ENCODE measurements at regions not wholly inside any gene's neighbourhood (a gene's known extent, or its start where the extent isn't known, plus 50 kb on each side); places are given as distances from the start of the nearest gene placed in this dataset.

DNA sequence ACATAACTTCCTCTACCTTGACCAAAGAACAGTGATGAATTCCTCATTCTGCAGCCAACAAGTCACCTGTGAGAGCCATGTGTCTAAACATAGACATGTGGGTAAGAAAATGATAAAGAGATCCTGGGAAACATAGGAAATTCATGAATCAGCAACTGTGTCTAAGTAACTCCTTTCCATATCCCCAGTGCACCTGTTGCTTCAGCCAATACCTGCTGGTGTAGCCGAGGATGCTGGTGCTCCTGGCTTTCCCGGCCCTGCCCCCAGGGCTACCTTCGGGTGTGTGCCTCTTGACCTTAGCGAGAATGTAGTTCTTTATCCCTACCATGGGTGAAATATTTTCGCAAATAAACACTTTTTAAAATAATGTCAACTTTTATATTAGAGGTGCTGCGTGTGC, 114.1 kb downstream of the OR13A1 start:
- H3K18ac ChIP-seq (ENCODE audit: low read length): no peak overlapping the region
- no peak overlapping the region for H3K27ac ChIP-seq (ENCODE audit: low read depth, low read length)
- H3K4me2 ChIP-seq (ENCODE audit: low read length): no peak overlapping the region
- H2BK15ac ChIP-seq (replicated peaks; ENCODE audit: low read depth): no peak overlapping the region
- no CpG with 5 or more reads among the region's 6 CpGs for WGBS (ENCODE audit: extremely low coverage, insufficient coverage, low lambda C conversion rate)
- no peaks in the 10 kb centered on the region for H3K4me1 ChIP-seq (ENCODE audit: control insufficient read depth, low read depth, low read length)
- H2AK5ac ChIP-seq (ENCODE audit: low read length): no peak overlapping the region
- no peak for DNase-seq
- no peak overlapping the region for H2BK5ac ChIP-seq (ENCODE audit: low read length)
- no peak overlapping the region for H3K9ac ChIP-seq (ENCODE audit: low read length)
- H3K27me3 ChIP-seq (ENCODE audit: insufficient read depth, low read length, poor library complexity): no peaks in the 10 kb centered on the region
- no peak overlapping the region for H3K4ac ChIP-seq (ENCODE audit: low read depth, low read length)
- no peak overlapping the region for H3K4me3 ChIP-seq (ENCODE audit: low read length)
- H3K79me1 ChIP-seq (ENCODE audit: low read length): no peaks in the 10 kb centered on the region
- H4K5ac ChIP-seq (ENCODE audit: low read length): no peak overlapping the region
- H3K36me3 ChIP-seq (ENCODE audit: control insufficient read depth, insufficient read depth, low read length): no peaks in the 10 kb centered on the region
- H3K56ac ChIP-seq (ENCODE audit: low read length): no peak overlapping the region
- no peak overlapping the region for H2BK120ac ChIP-seq (ENCODE audit: low read depth, low read length)
- no peak overlapping the region for H3K23ac ChIP-seq (ENCODE audit: low read length)
- H4K8ac ChIP-seq (ENCODE audit: low read depth, low read length): no peak overlapping the region
- H3K79me2 ChIP-seq (ENCODE audit: control insufficient read depth, insufficient read depth, low read length): no peaks in the 10 kb centered on the region

GRCh38 chr10:45202242-45202641, 113.2 kb downstream of the OR13A1 start:
- no peak overlapping the region for H3K18ac ChIP-seq (ENCODE audit: low read length)
- H3K27me3 ChIP-seq (ENCODE audit: insufficient read depth, low read length, poor library complexity): no peaks in the 10 kb centered on the region
- no CpG with 5 or more reads among the region's 4 CpGs for WGBS (ENCODE audit: extremely low coverage, insufficient coverage, low lambda C conversion rate)
- no peak overlapping the region for H3K4ac ChIP-seq (ENCODE audit: low read depth, low read length)
- H3K79me2 ChIP-seq (ENCODE audit: control insufficient read depth, insufficient read depth, low read length): no peaks in the 10 kb centered on the region
- H3K56ac ChIP-seq (ENCODE audit: low read length): no peak overlapping the region
- no peak overlapping the region for H2BK5ac ChIP-seq (ENCODE audit: low read length)
- no peaks in the 10 kb centered on the region for H3K4me1 ChIP-seq (ENCODE audit: control insufficient read depth, low read depth, low read length)
- H3K23ac ChIP-seq (ENCODE audit: low read length): no peak overlapping the region
- H3K27ac ChIP-seq (ENCODE audit: low read depth, low read length): no peak overlapping the region
- H2BK120ac ChIP-seq (ENCODE audit: low read depth, low read length): no peak overlapping the region
- no peak overlapping the region for H3K9ac ChIP-seq (ENCODE audit: low read length)
- no peaks in the 10 kb centered on the region for H3K79me1 ChIP-seq (ENCODE audit: low read length)
- H3K4me3 ChIP-seq (ENCODE audit: low read length): no peak overlapping the region
- DNase-seq: no peak
- H2AK5ac ChIP-seq (ENCODE audit: low read length): no peak overlapping the region
- no peaks in the 10 kb centered on the region for H3K36me3 ChIP-seq (ENCODE audit: control insufficient read depth, insufficient read depth, low read length)
- H3K4me2 ChIP-seq (ENCODE audit: low read length): no peak overlapping the region
- no peak overlapping the region for H4K8ac ChIP-seq (ENCODE audit: low read depth, low read length)
- no peak overlapping the region for H4K5ac ChIP-seq (ENCODE audit: low read length)
- H2BK15ac ChIP-seq (replicated peaks; ENCODE audit: low read depth): no peak overlapping the region

DNA sequence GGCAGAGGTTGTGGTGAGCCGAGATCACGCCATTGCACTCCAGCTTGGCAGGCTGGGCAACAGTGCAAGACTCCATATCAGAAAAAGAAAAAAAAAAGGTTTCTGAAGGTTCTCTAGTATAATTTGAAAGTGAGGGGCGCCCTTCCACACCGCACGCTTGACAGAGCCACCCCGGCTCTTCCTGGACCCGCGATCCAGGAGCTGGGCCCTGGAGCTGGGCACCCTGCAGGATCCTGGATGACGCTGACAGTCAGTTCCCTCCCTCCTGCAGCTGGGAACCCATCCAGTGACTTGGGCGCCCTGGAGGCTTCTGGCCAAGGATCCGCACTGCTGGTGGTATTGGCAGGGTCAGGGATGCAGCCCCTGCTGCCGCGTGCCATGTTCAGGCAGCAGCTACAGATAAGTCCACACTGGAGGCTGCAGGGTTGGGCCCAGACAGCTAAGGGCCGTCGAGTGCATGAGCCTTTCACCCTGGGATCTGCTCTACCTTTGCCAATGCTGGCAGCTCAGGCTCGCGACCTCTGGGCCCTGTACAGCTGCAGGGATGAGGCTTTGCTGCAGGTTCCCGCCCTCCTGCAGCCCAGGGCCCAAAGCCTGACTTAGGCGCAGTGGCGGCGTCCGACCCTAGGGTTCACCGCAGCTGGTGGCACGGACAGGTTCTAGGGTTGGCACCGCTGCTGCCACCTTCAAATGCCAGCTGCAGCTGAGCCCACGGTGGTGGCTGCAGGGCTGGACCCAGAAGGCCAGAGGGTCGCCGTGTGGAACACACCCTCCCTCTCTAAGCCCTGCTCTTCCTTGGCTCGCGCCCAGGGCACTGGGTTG, 110.2 kb downstream of the OR13A1 start:
- no peak for DNase-seq
- Histone ChIP-seq H3K4me2 (ENCODE audit: low read length) (no peak overlapping the region), H2BK5ac (ENCODE audit: low read length) (no peak overlapping the region), H3K36me3 (ENCODE audit: control insufficient read depth, insufficient read depth, low read length) (no peaks in the 10 kb centered on the region), H3K23ac (ENCODE audit: low read length) (no peak overlapping the region), H3K79me1 (ENCODE audit: low read length) (no peaks in the 10 kb centered on the region), H3K27ac (ENCODE audit: low read depth, low read length) (no peak overlapping the region), H4K5ac (ENCODE audit: low read length) (no peak overlapping the region), H3K18ac (ENCODE audit: low read length) (no peak overlapping the region), H2BK15ac (replicated peaks; ENCODE audit: low read depth) (no peak overlapping the region), H4K8ac (ENCODE audit: low read depth, low read length) (no peak overlapping the region), H3K27me3 (ENCODE audit: insufficient read depth, low read length, poor library complexity) (no peaks in the 10 kb centered on the region), H3K4ac (ENCODE audit: low read depth, low read length) (no peak overlapping the region), H3K4me3 (ENCODE audit: low read length) (no peak overlapping the region), H3K9ac (ENCODE audit: low read length) (no peak overlapping the region), H2AK5ac (ENCODE audit: low read length) (no peak overlapping the region), H3K4me1 (ENCODE audit: control insufficient read depth, low read depth, low read length) (no peaks in the 10 kb centered on the region), H2BK120ac (ENCODE audit: low read depth, low read length) (no peak overlapping the region), H3K56ac (ENCODE audit: low read length) (no peak overlapping the region), H3K79me2 (ENCODE audit: control insufficient read depth, insufficient read depth, low read length) (no peaks in the 10 kb centered on the region)
- no CpG with 5 or more reads among the region's 30 CpGs for WGBS (ENCODE audit: extremely low coverage, insufficient coverage, low lambda C conversion rate)

DNA sequence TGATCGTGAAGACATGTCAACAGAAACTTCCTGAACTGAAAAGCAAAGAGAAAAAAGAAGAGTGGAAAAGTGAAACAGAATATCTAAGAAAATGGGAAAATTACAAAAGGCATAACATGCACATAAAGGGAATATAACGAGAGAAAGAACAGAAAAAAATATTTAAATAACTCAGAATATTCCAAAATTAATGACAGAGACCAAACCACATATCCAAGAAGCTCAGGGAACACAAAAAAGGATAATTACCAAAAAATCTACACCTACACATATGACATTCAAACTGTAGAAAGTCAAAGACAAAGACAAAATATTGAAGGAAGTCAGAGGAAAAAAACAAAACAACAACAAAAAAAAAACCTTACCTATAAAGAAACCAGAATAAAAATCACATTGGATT, 105.5 kb downstream of the OR13A1 start:
- H3K9ac ChIP-seq (ENCODE audit: low read length): no peak overlapping the region
- no peak overlapping the region for H3K18ac ChIP-seq (ENCODE audit: low read length)
- H2BK5ac ChIP-seq (ENCODE audit: low read length): no peak overlapping the region
- WGBS (ENCODE audit: extremely low coverage, insufficient coverage, low lambda C conversion rate): no CpG with 5 or more reads among the region's 2 CpGs
- no peaks in the 10 kb centered on the region for H3K36me3 ChIP-seq (ENCODE audit: control insufficient read depth, insufficient read depth, low read length)
- H3K56ac ChIP-seq (ENCODE audit: low read length): no peak overlapping the region
- H2BK120ac ChIP-seq (ENCODE audit: low read depth, low read length): no peak overlapping the region
- H2AK5ac ChIP-seq (ENCODE audit: low read length): no peak overlapping the region
- H4K5ac ChIP-seq (ENCODE audit: low read length): no peak overlapping the region
- H3K4ac ChIP-seq (ENCODE audit: low read depth, low read length): no peak overlapping the region
- DNase-seq: no peak
- no peaks in the 10 kb centered on the region for H3K79me2 ChIP-seq (ENCODE audit: control insufficient read depth, insufficient read depth, low read length)
- H2BK15ac ChIP-seq (replicated peaks; ENCODE audit: low read depth): no peak overlapping the region
- no peaks in the 10 kb centered on the region for H3K79me1 ChIP-seq (ENCODE audit: low read length)
- H3K27me3 ChIP-seq (ENCODE audit: insufficient read depth, low read length, poor library complexity): no peaks in the 10 kb centered on the region
- no peak overlapping the region for H3K27ac ChIP-seq (ENCODE audit: low read depth, low read length)
- no peak overlapping the region for H3K23ac ChIP-seq (ENCODE audit: low read length)
- H3K4me1 ChIP-seq (ENCODE audit: control insufficient read depth, low read depth, low read length): no peaks in the 10 kb centered on the region
- H4K8ac ChIP-seq (ENCODE audit: low read depth, low read length): no peak overlapping the region
- no peak overlapping the region for H3K4me3 ChIP-seq (ENCODE audit: low read length)
- no peak overlapping the region for H3K4me2 ChIP-seq (ENCODE audit: low read length)

DNA sequence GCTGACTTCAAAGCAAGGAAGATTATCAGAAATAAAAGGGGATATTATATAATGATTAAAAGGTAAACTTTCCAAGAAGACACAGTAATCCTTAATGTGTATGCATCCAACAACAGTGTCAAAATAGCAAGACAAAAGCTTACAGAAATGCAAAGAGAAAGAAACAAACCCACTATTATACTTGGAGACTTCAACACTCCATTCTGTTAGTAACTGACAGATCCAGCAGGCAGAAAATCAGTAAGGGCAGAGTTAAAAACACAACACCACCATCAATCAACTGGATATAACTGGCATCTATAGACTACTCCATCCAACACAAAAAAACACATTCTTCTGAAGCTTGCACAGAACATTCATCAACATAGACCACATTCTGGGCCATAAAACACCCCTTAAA, 103.8 kb downstream of the OR13A1 start:
- no peak for DNase-seq
- no peak overlapping the region for H3K9ac ChIP-seq (ENCODE audit: low read length)
- no peak overlapping the region for H2BK15ac ChIP-seq (replicated peaks; ENCODE audit: low read depth)
- no peak overlapping the region for H3K27ac ChIP-seq (ENCODE audit: low read depth, low read length)
- H3K79me1 ChIP-seq (ENCODE audit: low read length): no peaks in the 10 kb centered on the region
- H3K23ac ChIP-seq (ENCODE audit: low read length): no peak overlapping the region
- no peaks in the 10 kb centered on the region for H3K79me2 ChIP-seq (ENCODE audit: control insufficient read depth, insufficient read depth, low read length)
- no peak overlapping the region for H4K5ac ChIP-seq (ENCODE audit: low read length)
- H3K27me3 ChIP-seq (ENCODE audit: insufficient read depth, low read length, poor library complexity): no peaks in the 10 kb centered on the region
- no peaks in the 10 kb centered on the region for H3K4me1 ChIP-seq (ENCODE audit: control insufficient read depth, low read depth, low read length)
- no peak overlapping the region for H3K4me3 ChIP-seq (ENCODE audit: low read length)
- H2AK5ac ChIP-seq (ENCODE audit: low read length): no peak overlapping the region
- no peak overlapping the region for H2BK5ac ChIP-seq (ENCODE audit: low read length)
- no peak overlapping the region for H2BK120ac ChIP-seq (ENCODE audit: low read depth, low read length)
- H3K4ac ChIP-seq (ENCODE audit: low read depth, low read length): no peak overlapping the region
- H3K56ac ChIP-seq (ENCODE audit: low read length): no peak overlapping the region
- H3K18ac ChIP-seq (ENCODE audit: low read length): no peak overlapping the region
- no peaks in the 10 kb centered on the region for H3K36me3 ChIP-seq (ENCODE audit: control insufficient read depth, insufficient read depth, low read length)
- H4K8ac ChIP-seq (ENCODE audit: low read depth, low read length): no peak overlapping the region
- no peak overlapping the region for H3K4me2 ChIP-seq (ENCODE audit: low read length)

DNA sequence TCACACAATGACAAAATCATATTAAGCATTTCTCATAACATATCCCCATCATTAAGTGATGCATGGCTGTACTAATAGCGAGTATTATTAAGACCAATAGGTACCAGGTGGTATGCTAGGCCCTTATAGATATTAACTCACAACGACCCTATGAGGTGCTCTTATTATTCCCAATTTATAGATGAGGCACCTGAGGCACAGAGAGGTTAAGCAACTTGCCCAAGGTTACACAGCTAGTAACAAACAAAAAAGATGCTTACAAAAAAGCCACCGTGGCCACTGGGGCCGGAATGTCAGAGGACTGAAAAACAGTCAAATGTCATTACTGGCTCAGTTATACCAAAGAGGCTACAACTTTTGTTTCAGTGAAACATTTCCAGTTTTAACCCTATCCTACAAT, 96.0 kb downstream of the OR13A1 start:
- no peak for DNase-seq
- Histone ChIP-seq H3K23ac (ENCODE audit: low read length) (no peak overlapping the region), H3K4me2 (ENCODE audit: low read length) (no peak overlapping the region), H3K27me3 (ENCODE audit: insufficient read depth, low read length, poor library complexity) (no peaks in the 10 kb centered on the region), H2BK15ac (replicated peaks; ENCODE audit: low read depth) (no peak overlapping the region), H2BK120ac (ENCODE audit: low read depth, low read length) (no peak overlapping the region), H3K27ac (ENCODE audit: low read depth, low read length) (no peak overlapping the region), H3K36me3 (ENCODE audit: control insufficient read depth, insufficient read depth, low read length) (no peaks in the 10 kb centered on the region), H3K79me1 (ENCODE audit: low read length) (no peaks in the 10 kb centered on the region), H3K18ac (ENCODE audit: low read length) (no peak overlapping the region), H3K4ac (ENCODE audit: low read depth, low read length) (no peak overlapping the region), H2BK5ac (ENCODE audit: low read length) (no peak overlapping the region), H3K4me3 (ENCODE audit: low read length) (no peak overlapping the region), H4K8ac (ENCODE audit: low read depth, low read length) (no peak overlapping the region), H3K56ac (ENCODE audit: low read length) (no peak overlapping the region), H2AK5ac (ENCODE audit: low read length) (no peak overlapping the region), H3K4me1 (ENCODE audit: control insufficient read depth, low read depth, low read length) (no peaks in the 10 kb centered on the region), H3K79me2 (ENCODE audit: control insufficient read depth, insufficient read depth, low read length) (no peaks in the 10 kb centered on the region), H4K5ac (ENCODE audit: low read length) (no peak overlapping the region), H3K9ac (ENCODE audit: low read length) (no peak overlapping the region)
- no CpG with 5 or more reads among the region's 4 CpGs for WGBS (ENCODE audit: extremely low coverage, insufficient coverage, low lambda C conversion rate)

All from mesendoderm (in vitro differentiated cells).